Renal pelvis (tissue), 1 donor: ENCODE measurements at regions not wholly inside any gene's neighbourhood (a gene's known extent, or its start where the extent isn't known, plus 50 kb on each side); places are given as distances from the start of the nearest gene placed in this dataset.
"Not testable (repeated sequence)": the region's sequence is repeated elsewhere in the genome, so short reads cannot be mapped to it uniquely, and the experiment has no call there.

Experiments used
- DNase-seq: peaks from one replicate; pipeline ENCODE4 v3.0.0-alpha.2; 2013

DNA sequence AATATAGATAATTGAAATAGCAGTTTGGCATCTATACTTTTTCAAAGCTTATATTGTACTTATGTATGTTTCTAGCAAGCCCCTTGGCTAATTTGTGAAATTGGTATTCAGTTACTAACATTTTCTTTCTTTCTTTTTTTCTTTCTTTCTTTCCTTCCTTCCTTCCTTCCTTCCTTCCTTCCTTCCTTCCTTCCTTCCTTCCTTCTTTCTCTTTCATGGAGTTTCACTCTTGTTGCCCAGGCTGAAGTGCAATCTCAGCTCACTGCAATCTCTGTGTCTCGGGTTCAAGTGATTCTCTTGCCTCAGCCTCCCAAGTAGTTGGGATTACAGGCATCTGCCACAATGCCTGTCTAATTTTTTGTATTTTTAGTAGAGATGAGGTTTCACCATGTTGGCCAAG, 215.4 kb downstream of the NNT start:
- DNase-seq = not testable (repeated sequence)

DNA sequence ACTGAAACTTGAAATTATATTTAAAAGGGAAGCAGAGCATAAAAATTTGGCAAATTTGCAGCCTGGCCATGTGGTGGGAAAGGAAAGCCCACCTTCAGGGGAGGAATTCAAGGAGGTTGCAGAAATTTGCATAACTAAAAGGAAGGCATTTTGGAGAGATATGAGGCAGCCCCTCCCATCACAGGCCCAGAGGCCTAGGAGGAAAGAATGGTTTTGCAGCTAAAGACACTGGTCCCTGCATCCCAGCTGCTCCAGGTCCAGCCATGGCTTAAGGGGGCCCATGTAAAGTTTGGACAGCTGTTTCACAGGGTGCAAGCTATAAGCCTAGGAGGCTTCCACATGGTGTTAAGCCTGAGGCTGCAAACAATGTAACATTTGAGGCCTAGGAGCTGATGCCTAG, 212.5 kb downstream of the NNT start:
- DNase-seq = no peak

DNA sequence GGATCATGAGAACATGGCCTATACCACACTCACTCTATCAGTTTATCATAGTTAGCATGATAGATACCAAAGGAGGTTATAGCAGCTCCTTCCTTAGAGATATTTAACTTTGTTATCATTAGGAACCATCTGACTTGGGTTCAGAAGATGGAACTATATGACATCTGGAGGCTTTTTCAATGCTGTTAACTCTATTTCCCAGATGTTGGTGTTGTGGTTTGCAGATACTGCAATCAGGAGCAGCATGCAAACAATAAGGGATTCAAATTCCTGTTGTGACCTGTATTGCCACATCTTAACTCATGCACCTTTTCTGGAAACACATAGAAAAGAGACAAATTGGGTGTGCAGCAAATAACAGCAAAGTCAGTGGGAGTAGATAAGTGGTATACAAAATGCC, 201.7 kb downstream of the NNT start:
- no peak for DNase-seq

DNA sequence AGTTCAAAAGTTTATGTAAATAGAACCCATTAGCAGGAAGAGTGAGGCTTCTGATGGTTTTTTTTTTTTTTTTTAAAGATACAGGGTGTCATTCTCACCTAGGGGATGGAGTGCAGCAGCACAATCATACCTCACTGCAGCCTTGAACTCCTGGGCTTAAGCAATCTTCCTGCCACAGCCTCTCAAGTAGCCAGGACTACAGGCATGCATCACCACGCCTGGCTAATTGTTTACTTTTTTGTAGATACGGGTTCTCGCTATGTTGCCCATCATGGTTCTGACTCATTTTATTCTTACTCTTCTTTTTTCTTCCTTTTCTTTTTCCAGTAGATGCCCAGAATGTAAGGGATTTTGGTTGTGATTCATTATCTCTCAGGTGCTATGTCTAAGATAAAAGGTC, 201.1 kb downstream of the NNT start:
- no peak for DNase-seq

DNA sequence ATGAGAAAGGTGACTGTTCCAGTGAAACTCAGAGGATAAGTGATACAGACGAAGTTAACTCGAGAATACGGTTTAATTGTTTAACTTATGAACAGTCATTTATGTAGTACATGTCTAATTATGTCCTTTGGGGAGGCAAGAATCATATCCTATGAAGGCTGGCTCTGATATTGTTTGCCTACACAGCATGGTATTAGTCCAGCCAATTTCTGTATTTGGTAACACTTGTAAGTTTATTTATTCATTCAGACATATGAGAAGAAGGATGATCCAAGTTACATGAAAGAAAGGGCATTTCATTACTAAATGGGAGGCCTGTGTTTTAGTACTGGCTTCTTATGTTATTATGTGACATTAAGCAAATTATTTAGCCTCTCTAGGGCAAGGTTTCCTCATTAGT, 199.7 kb downstream of the NNT start:
- no peak for DNase-seq

DNA sequence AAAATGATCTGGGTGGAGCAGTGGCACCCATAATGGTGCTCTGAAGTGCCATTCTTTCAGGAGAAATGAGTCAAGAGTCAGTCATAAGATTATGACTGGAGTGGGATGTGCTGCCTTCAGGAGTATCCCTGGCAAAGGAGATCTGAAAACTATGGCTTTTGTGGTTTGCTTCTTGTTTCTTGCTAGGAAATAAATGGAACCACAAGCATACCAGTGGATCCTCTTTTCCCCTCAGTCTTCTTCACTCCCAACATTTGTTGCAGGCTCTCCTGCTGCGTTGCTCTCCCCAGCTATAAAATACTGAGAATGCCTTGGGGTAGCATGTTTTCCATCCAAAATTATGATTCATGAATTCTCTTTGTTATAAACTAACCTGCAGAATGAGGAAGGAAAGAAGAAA, 199.1 kb downstream of the NNT start:
- DNase-seq = no peak

DNA sequence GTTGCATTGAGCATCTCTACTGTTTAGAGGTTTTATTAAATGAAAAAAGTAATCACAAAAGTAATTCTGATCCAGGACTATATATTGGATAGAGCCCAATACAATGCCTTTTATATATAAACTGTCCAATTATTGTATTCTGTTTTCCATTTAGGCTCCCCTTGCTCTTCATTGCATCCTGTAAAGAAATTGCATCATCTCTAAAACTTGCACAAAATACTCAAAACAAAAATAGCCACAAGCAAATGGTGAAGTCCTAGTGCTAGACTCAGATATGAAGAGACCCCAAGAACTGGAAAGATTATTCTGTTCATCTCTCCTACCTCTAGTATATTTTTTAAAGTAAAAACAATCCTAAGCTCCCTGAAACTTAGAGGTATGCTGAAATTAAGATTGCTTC, 195.8 kb downstream of the NNT start:
- DNase-seq = no peak

DNA sequence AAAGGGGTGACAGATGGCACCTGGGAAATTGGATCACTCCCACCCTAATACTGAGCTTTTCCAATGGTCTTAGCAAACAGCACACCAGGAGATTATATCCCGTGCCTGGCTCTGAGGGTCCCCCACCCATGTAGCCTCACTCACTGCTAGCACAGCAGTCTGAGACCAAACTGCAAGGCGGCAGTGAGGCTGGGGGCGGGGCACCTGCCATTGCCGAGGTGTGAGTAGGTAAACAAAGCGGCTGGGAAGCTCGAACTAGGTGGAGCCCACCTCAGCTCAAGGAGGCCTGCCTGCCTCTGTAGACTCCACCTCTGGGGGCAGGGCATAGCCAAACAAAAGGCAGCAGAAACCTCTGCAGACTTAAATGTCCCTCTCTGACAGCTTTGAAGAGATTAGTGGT, 188.9 kb downstream of the NNT start:
- DNase-seq = not testable (repeated sequence)

DNA sequence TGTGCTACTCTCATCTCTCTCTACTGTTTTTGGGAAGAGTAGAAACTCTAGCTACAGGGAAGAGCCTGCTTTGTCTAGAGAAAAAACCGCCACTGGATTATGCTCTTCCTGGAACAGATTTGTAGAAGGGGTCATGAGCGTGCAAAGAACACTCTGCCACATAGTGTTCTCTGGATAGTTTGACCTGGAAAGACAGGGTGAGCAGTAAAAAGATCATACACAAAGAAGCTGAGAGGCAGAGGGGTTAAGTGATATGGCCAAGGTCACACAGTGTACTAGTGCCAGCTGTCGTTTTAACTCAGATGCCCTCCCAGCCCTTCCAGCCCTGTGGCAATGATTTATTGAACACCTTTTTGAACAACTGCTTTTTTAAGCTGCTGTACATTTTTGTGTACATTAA, 182.2 kb downstream of the NNT start:
- no peak for DNase-seq

DNA sequence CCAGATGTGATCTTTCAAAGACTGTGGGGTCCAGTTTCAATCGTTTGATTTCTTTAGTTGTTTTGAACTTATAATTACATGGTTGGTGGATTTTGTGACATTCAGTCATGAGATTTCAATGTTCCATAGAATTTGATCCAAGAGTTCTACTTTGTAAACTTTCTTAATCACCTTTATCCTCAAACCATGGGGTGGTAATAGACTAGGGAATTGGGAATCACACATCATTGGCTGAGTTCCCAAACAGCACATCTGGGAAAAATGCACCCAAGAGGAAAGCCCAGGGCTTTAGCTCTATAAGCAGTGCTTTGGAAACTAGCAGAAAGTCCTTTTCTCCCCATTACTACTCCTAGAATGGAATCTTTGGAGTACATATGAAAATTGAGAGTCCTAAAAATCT, 177.6 kb downstream of the NNT start:
- no peak for DNase-seq

DNA sequence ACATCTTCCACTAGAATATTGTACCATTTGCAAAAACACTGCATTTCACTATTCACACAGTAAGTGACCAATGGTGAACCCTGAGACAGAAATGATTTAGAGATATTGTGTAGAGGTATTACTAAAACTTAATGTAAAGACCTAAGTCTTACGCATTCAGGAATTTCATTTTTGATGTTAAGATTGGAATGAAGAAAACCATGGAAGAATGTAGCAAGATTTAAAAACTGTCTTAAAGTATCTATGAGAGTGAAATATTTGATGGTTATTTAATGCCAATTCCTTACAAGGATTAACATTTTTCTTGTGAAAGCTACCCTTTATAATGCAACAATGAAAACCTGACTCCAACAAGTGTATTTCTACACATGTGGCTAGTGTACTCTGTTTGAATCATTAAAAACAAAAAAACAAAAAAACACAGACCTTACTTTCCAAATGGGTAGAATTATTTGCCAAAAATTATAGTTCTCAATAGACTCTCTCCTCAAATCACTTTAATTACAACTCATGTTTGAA, 172.0 kb downstream of the NNT start:
- DNase-seq = no peak

DNA sequence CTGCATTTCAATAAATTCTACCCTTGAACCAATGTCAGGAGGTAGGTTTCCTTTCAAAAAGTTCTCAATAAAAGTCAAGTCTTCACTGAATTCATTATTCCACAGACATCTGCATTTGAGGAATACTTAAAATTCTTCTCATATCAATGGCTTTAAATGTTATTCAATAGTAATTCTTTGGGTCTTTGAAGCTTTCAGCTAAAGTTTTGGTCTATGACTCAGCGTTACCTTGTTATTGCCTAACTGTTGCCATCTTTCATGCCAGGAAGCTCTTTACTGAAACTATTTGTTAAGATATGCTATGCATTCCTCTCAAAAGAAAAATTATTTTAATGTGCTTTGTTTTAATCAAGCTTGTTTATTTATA, 170.5 kb downstream of the NNT start:
- DNase-seq = no peak

DNA sequence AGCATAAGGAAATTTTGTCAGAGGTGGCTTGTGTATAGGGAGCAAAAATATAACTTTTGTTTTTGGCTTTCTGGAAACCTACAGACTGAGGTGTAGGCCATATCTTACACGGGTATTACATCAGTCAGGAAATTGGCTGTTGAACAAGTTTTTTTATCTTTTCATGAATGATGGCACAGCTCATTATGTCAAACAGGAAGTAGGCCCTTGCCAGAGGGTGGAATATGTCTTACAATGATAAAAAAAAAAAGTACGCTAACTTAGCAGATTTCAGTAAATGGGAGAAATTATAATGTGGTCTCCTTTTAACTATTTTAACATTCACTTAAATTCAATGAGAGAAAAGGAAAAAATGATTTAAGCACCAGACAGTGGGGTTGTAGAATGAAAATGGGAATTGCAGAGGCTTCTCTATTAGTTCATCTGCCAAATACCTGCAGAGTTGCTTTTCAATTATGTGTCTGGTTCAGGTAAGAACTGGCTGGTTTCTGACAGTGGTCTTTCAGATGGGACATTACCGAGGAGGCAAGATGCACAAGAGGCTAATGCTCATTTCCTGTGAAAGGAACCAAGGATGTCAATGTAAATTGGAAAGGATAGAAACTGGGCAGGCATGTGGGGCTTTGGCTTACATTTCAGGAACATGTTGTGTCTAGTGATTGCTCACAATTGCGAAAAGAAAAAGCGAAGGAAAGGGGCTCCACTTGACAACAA, 169.9 kb downstream of the NNT start:
- no peak for DNase-seq

DNA sequence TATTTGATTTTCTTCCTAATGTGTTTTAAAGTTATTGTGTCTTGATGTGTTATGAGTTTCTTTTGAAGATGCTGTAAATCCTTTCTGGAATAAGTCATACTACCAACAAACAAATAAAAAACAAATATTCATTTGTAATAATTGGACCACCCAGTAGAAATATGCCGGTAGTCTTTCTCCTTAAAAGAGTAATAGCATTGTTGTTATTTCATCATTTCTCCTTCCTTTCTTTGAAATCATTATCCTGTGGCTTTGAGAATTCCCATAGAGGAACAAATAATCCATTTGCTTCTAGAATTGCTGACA, 169.4 kb downstream of the NNT start:
- no peak for DNase-seq

DNA sequence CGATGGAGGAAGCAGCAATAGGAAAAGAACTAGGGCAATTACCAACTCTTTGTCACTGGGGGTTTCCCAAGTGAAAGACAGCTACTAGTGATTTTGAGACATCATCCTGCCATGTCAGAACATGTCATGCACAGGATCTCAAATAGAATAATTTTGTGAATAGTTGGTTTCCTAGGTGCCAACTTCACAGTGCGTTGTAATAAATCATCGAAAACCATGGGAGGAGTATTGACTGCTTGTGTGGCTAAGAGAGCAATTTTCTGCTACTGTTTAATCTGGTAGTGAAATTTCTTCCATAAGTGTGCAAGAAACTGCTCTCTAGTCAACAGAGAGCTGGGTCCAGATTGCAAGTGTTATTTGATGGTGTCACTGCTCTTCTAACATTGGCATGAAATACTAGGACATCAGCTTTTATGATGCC, 168.6 kb downstream of the NNT start:
- no peak for DNase-seq

DNA sequence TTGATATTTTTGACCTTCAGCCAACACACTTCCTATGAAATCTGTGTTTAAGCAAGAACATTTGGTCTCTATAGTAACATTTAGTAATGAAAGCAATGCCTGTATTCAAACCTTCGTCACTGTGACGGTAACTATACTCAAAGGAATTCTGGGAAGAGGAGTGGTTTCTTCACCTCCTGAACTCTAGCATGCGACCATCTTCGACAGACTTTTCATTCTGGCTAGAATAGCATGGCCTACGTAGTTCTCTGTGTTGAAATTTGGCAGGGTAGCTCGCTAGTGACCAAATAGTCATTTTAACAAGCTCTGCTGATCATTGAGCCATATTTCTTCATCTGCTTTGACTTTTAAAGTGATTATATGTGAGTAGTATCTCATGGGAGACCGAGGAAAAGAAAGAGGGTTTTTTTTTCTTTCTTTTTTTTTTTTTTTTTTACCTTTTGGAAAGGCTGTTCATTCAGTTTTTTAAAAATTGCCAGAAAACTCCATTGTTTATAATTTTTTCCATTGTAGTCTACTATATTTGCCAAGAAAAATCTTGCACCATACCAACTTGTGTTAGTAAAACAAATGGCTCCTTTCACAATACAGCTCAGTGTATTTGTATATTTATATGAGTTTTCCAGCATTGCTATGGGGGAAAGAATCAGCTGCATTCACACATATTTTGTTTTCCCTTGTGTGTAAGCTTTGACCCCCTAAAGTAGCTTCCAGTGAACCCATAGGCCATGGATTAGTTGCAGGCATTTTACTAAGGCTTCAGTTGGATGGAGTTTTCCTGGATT, 166.8 kb downstream of the NNT start:
- no peak for DNase-seq
